WI38 (cell line): ENCODE measurements at regions not wholly inside any gene's neighbourhood (a gene's known extent, or its start where the extent isn't known, plus 50 kb on each side); places are given as distances from the start of the nearest gene placed in this dataset.

Experiments used
- H3K4me3 ChIP-seq: 2 replicates; pipeline ENCODE4 v1.5.1; 2011; ENCODE audit warnings: low read depth, mild to moderate bottlenecking, control low read depth, low read length
- TF ChIP-seq, protein P1 (sequence below): IDR thresholded peaks from 2 replicates; pipeline ENCODE4 v1.5.1; 2012; ENCODE audit warnings: low read depth, mild to moderate bottlenecking, control low read depth, low read length

DNA sequence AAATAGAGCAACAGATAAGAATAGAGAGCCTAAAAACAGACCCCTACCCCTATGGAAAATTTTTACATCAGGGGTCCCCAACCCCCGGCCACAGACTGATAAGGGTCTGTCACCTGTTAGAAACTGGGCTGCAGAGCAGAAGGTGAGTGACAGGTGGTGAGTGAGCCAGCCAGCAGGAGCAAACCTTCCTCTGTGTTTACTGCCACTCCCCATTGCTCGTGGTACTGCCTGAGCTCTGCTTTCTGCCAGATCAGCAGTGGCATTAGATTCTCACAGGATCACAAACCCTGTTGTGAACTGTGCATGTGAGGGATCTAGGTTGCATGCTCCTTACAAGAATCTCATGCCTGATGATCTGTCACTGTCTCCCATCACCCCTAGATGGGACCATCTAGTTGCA is 174.1 kb downstream of the FOXD2 start:
- no peak overlapping the region for H3K4me3 ChIP-seq
- TF ChIP-seq, protein P1, sequence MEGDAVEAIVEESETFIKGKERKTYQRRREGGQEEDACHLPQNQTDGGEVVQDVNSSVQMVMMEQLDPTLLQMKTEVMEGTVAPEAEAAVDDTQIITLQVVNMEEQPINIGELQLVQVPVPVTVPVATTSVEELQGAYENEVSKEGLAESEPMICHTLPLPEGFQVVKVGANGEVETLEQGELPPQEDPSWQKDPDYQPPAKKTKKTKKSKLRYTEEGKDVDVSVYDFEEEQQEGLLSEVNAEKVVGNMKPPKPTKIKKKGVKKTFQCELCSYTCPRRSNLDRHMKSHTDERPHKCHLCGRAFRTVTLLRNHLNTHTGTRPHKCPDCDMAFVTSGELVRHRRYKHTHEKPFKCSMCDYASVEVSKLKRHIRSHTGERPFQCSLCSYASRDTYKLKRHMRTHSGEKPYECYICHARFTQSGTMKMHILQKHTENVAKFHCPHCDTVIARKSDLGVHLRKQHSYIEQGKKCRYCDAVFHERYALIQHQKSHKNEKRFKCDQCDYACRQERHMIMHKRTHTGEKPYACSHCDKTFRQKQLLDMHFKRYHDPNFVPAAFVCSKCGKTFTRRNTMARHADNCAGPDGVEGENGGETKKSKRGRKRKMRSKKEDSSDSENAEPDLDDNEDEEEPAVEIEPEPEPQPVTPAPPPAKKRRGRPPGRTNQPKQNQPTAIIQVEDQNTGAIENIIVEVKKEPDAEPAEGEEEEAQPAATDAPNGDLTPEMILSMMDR = no peak

- TF ChIP-seq, protein P1 = no peak
Measured at GRCh38 chr1:47612819-47613218, 175.0 kb downstream of the FOXD2 start.

GRCh38 chr1:47616036-47616435 is 178.2 kb downstream of the FOXD2 start:
- TF ChIP-seq, protein P1 = no peak
- no peak overlapping the region for H3K4me3 ChIP-seq

More at GRCh38 chr1:47612819-47613218, 175.0 kb downstream of the FOXD2 start:
- no peak overlapping the region for H3K4me3 ChIP-seq

DNA sequence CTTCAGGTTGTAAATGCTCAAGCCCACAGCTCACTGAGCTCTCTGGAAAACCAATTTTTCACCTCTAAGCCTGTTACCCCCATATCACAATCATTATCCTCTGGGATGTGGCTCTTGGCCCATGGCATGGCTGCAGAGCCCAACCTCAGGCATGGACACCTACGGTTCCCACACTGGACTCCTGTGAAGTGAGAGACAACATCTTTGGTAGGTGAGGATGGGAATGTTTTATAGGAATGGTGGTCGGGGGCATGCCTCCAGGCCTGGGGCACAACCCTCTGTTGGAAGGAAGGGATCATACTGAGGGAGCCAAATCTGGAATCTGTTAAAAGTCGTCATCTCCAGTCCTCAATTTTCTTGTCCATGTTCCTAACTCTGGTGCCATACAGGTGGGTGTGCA is 179.1 kb downstream of the FOXD2 start:
- no peak overlapping the region for H3K4me3 ChIP-seq
- TF ChIP-seq, protein P1 = no peak

DNA sequence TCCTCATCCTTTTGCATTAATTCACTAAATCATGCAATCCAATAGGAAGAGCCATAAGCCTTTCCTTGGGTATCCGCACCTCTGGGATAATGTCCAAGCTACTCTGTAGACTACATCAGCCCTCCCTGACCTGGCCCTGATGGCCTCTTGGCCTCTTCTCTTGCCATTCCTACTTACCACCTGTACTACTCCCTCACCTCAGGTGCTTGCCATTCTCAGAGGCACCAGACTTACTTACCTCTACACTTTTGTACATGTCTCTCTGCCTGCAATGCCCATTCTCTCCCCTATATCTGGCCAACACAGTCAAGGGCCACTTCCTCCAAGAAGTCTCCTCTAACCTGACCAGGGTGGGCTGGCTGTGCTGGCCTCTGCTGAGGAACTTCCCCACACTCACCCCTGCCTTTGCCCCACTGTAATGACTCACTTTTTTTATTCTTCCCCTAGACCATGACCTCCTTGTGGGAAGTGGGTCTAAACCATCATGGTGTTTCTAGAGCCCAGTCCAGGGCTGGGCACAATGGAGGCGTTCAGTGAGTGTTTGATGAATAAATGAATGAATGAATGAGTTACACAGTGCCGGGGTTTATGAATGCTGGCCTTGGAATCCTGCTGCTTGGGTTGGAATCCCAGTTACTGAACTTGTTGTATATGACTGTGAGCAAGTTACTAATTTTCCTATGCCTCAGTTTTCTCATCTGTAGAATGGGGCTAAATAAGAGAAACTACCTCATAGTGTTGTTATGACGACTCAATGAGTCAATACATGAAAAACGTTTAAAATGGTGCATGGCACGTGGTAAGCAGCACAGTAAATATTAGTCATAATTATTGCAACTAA is 179.8 kb downstream of the FOXD2 start:
- TF ChIP-seq, protein P1 = no peak
- H3K4me3 ChIP-seq = no peak overlapping the region

DNA sequence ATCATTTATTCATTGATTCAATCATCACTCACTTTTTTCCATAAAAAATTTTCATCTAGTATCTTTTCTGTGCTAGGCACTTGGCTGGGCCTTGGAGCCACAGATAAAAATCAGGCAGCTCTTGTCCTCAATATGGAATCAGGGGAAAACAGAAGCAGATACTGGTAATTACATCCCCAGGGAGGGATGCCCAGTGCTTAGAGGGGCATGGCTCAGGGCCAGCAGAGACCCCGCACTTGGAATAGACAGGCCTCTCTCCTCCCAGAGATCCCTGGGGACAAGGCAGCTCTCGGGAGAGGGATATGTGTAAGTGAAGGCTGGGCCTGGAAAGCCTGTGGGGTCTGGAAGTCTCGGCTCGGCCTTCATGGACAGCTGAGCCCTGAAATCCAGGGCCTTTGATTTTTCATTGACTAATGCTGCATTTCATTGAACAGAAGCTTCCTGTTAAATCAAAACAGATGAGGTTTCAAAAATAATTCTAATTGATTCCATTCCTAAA is 180.4 kb downstream of the FOXD2 start:
- H3K4me3 ChIP-seq = no peak overlapping the region
- TF ChIP-seq, protein P1 = no peak

- H3K4me3 ChIP-seq = no peak overlapping the region
- TF ChIP-seq, protein P1 = no peak
Measured at GRCh38 chr1:47618830-47619229, 181.0 kb downstream of the FOXD2 start.
